ENCODE measurements at regions not wholly inside any gene's neighbourhood (a gene's known extent, or its start where the extent isn't known, plus 50 kb on each side); places are given as distances from the start of the nearest gene placed in this dataset.

DNA sequence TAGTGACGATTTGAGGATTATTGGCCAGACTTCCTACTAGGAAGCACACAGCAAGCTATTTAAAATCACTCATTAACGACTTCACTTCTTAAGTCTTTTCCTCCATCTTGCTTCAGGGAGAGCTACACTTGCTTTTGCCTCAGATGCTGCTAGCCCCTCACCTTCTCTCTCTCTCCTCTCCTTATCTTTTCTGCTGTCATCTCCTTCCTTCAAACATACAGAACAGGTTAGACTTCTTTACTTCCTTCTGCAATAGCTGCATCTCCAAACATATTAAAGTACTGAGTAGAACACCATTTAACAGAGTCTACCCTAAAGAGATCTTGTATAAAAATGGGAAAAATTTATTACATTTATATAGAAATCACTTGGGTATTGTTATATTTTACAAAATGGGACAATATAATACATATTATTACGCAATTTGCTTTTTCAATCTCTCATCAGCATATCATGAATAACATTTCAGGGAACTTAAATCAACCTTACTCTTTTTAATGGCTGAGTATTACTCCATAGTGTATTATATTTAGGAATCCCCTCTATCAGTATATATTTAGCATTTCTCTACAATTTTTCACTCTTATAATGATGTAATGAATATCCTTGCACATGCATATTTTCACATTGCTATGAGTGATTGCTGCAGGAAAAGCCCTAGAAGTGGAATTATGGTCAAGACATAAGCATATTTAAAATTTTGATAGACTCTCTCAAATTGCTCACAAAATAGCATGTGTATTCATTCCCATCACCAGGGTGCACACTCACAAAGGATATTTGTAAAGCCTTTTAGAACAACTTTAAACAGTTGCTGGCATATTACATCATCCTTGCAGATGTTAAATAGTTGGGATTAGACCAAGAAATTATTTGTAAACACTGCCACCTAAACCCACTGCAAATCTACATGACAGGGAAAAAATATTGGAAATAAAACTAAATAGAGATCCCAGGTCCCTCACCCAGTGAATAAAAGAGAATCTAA is 164.5 kb upstream of the NFIB start:
- no peak for TF ChIP-seq TAF1 (IDR thresholded peaks at IDR 0.05; ENCODE audit: borderline replicate concordance, insufficient read depth, low read length)
- TF ChIP-seq POLR2AphosphoS5 (IDR thresholded peaks at IDR 0.05; ENCODE audit: low read depth, low read length), result no peak
